Epithelial cell of proximal tubule (primary cell): ENCODE measurements at regions not wholly inside any gene's neighbourhood (a gene's known extent, or its start where the extent isn't known, plus 50 kb on each side); places are given as distances from the start of the nearest gene placed in this dataset.
A peak's percentile ranks its signal among the peaks of the same experiment; 100 is the strongest.

Source experiments
- DNase-seq: peaks from one replicate; pipeline ENCODE4 v3.0.0-alpha.2; 2011; ENCODE audit warnings: low read depth
- H3K4me3 ChIP-seq: 2 replicates; pipeline ENCODE4 v1.5.1; 2011; ENCODE audit warnings: low read depth, mild to moderate bottlenecking, low read length
- TF ChIP-seq, protein P1 (sequence below): conservative IDR thresholded peaks from 2 replicates; pipeline ENCODE4 v1.5.1; 2012; ENCODE audit warnings: low read depth, mild to moderate bottlenecking, low read length

DNA sequence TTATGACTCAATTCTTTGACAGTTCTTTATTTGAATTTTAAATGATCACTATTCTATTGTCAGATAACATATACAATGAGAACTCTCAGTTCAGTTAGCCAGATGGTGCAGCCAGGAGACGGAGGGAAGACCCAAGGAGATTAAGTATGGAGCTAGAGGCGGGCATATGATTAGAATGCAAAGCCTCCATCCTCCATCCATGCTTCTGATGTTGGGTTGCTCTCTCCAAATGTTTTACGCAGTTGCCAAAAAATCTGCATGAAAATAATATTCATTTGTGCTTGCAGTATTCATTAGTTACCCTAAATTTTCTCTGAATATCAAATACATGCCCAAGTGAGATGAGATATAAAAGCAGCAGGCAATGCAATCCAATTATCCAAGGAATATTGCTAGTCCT lies 874.8 kb downstream of the C4orf33 start:
- DNase-seq: no peak
- TF ChIP-seq, protein P1, sequence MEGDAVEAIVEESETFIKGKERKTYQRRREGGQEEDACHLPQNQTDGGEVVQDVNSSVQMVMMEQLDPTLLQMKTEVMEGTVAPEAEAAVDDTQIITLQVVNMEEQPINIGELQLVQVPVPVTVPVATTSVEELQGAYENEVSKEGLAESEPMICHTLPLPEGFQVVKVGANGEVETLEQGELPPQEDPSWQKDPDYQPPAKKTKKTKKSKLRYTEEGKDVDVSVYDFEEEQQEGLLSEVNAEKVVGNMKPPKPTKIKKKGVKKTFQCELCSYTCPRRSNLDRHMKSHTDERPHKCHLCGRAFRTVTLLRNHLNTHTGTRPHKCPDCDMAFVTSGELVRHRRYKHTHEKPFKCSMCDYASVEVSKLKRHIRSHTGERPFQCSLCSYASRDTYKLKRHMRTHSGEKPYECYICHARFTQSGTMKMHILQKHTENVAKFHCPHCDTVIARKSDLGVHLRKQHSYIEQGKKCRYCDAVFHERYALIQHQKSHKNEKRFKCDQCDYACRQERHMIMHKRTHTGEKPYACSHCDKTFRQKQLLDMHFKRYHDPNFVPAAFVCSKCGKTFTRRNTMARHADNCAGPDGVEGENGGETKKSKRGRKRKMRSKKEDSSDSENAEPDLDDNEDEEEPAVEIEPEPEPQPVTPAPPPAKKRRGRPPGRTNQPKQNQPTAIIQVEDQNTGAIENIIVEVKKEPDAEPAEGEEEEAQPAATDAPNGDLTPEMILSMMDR: no peak
- H3K4me3 ChIP-seq: no peak overlapping the region

DNA sequence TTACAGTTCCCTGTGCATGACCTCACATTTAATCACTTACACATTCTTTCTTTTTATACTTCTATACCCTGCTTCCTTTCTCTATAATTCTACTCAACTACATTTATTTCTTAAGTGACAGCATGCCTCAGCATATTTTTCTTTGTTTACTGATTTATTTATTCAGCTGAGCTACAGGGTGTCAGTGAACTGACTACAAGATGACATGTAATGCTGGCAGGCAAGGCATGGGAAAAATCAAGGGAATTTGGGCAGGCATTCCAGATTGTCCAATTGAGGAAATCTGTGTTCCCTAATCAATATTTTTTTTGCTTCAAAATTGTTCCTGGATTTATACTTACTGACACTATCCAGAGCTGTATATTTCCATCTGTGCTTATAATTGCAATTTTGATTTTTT lies 875.5 kb downstream of the C4orf33 start:
- no peak for DNase-seq
- TF ChIP-seq, protein P1: no peak
- H3K4me3 ChIP-seq: no peak overlapping the region

GRCh38 chr4:129972257-129972656 lies 876.3 kb downstream of the C4orf33 start:
- TF ChIP-seq, protein P1: peak; percentile 54
- DNase-seq: no peak
- H3K4me3 ChIP-seq: no peak overlapping the region

DNA sequence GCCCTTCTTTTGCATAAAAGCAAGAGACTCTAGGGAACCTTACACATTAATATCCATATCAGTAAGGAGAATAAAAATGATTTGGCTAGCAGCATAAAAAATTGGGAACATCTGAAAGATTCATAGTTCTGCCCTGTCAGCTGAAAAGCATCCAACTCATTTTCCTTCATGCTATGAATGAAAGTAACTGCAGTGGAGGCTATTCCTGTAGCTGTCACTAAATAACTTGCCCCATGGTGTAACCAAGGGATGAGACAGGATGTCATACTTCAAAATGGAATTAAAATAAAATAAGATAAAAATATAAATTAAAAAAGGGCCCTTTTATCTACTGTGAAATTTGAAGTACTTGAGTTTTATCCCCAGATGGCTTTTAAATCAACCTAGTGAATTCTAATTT lies 878.8 kb downstream of the C4orf33 start:
- TF ChIP-seq, protein P1: no peak
- H3K4me3 ChIP-seq: no peak overlapping the region
- DNase-seq: no peak

- H3K4me3 ChIP-seq: no peak overlapping the region
- TF ChIP-seq, protein P1: no peak
- DNase-seq: no peak
These were observed 882.4 kb downstream of the C4orf33 start for GRCh38 chr4:129978315-129978714.

DNA sequence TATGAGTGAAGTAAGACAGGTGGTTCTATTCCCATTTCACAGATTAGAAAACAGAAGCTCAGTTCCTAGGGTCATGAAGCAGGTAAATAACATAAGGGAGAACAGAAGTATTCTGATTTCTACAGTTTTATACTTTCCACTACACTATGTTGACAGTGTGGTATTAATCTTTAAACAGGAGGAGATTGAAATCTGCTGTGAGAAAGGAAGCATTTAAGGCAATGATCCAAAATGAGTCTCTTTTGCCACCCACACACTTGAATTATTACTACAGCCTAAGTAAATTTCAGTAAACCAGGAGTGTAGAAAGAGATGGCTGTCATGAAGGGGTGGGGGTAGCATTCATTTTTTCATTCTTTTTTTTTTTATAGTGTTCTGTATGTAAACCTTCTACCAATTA lies 893.0 kb downstream of the C4orf33 start:
- TF ChIP-seq, protein P1: no peak
- no peak for DNase-seq
- no peak overlapping the region for H3K4me3 ChIP-seq

DNA sequence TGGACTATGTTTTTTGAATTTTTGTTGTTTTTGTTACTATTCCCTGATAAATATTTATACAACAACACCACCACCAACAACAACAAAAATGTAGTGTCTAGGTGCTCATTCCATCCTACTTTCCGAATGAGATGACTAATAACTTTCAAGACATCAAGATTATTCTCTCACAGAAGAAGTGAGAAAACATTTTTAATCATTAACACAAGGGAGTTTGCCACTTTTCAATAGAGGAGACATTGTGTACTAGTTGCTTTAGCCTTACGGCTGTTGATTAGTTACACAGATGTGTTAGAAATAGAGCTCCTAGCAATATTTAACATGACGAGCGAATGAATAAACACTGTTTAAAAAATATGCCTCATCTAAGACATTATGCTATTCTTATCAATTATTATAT lies 898.8 kb downstream of the C4orf33 start:
- H3K4me3 ChIP-seq: no peak overlapping the region
- TF ChIP-seq, protein P1: no peak
- DNase-seq: peak; percentile 67
